ENCODE measurements at regions not wholly inside any gene's neighbourhood (a gene's known extent, or its start where the extent isn't known, plus 50 kb on each side); places are given as distances from the start of the nearest gene placed in this dataset.

- no peaks in the 10 kb centered on the region for H3K27me3 ChIP-seq
- 75% methylated on average over 1 of the region's 1 CpG for WGBS
- H3K4me1 ChIP-seq, result no peaks in the 10 kb centered on the region
- TF ChIP-seq CTCF (IDR thresholded peaks at IDR 0.05) (no peak), EP300 (IDR thresholded peaks at IDR 0.05) (no peak), POLR2AphosphoS5 (IDR thresholded peaks at IDR 0.05) (no peak), POLR2A (IDR thresholded peaks at IDR 0.05) (no peak)
- H3K9me3 ChIP-seq, result peaks cover 9% of the 10 kb centered on the region
- no peak overlapping the region for H3K27ac ChIP-seq
- DNase-seq (ENCODE audit: low spot score in 2 of 2), result no peak
- no peak overlapping the region for H3K4me3 ChIP-seq
- no peaks in the 10 kb centered on the region for H3K36me3 ChIP-seq
Measured at GRCh38 chr3:79818015-79818414, 50.2 kb upstream of the ROBO1 start.

Data from suprapubic skin (tissue), 4 donors.